ENCODE measurements at regions not wholly inside any gene's neighbourhood (a gene's known extent, or its start where the extent isn't known, plus 50 kb on each side); places are given as distances from the start of the nearest gene placed in this dataset.

GRCh38 chr6:41488433-41489119 lies 57.6 kb upstream of the FOXP4 start:
- H3K4me3 ChIP-seq (ENCODE audit: low read depth, low read length), result no peak overlapping the region
- TF ChIP-seq CTCF (IDR thresholded peaks at IDR 0.05; ENCODE audit: low read depth, low read length), result no peak

- TF ChIP-seq CTCF (IDR thresholded peaks at IDR 0.05; ENCODE audit: low read depth, low read length), result no peak
- no peak overlapping the region for H3K4me3 ChIP-seq (ENCODE audit: low read depth, low read length)
Observed at GRCh38 chr6:41489120-41489851, 56.9 kb upstream of the FOXP4 start.

GRCh38 chr6:41492261-41492891 lies 53.8 kb upstream of the FOXP4 start:
- TF ChIP-seq CTCF (IDR thresholded peaks at IDR 0.05; ENCODE audit: low read depth, low read length), result no peak
- H3K4me3 ChIP-seq (ENCODE audit: low read depth, low read length), result no peak overlapping the region

GRCh38 chr6:41494212-41495110 lies 51.7 kb upstream of the FOXP4 start:
- H3K4me3 ChIP-seq (ENCODE audit: low read depth, low read length), result no peak overlapping the region
- no peak for TF ChIP-seq CTCF (IDR thresholded peaks at IDR 0.05; ENCODE audit: low read depth, low read length)
